Suprapubic skin (tissue), 3 donors: ENCODE measurements at regions not wholly inside any gene's neighbourhood (a gene's known extent, or its start where the extent isn't known, plus 50 kb on each side); places are given as distances from the start of the nearest gene placed in this dataset.

Source experiments
- EP300 ChIP-seq: sonication (generic); formaldehyde crosslinking; IDR thresholded peaks from one replicate; pipeline ENCODE4 v1.6.1; 2017; ENCODE audit warnings: antibody characterized with exemption
- POLR2A ChIP-seq, 2 donors: fragments of 450-650 bp; IDR thresholded peaks; one replicate each; pipeline ENCODE4 v1.6.1; 2017; ENCODE audit warnings: antibody characterized with exemption in 2 of 2, mild to moderate bottlenecking in 2 of 2, moderate library complexity in 2 of 2
- TF ChIP-seq, protein P1 (sequence below), 2 donors: fragments of 200-600 bp in 1 of 2; fragments of 450-650 bp in 1 of 2; sonication (generic) in 1 of 2; IDR thresholded peaks; one replicate each; pipeline ENCODE4 v1.5.1; 2016 to 2019; ENCODE audit warnings: antibody characterized with exemption in 2 of 2, mild to moderate bottlenecking in 1 of 2, moderate library complexity in 1 of 2

DNA sequence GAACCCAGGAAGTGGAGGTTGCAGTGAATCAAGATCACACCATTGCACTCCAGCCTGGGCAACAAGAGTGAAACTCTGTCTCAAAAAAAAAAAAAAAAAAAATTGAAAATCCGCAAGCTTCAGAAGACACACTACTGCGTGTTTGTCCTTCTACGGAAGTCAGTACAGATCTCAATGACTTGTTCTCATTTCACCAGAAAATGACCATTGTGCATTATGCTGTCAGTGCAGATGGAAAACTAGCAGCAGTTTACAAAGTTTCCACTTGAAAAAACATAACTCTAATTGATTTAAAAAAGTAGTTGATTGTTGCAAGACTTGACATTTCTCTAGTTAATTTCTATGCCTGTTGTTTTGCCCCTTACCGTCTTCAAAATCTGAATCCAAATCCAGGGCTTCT, 298.0 kb upstream of the DMRT1 start:
- TF ChIP-seq, protein P1, sequence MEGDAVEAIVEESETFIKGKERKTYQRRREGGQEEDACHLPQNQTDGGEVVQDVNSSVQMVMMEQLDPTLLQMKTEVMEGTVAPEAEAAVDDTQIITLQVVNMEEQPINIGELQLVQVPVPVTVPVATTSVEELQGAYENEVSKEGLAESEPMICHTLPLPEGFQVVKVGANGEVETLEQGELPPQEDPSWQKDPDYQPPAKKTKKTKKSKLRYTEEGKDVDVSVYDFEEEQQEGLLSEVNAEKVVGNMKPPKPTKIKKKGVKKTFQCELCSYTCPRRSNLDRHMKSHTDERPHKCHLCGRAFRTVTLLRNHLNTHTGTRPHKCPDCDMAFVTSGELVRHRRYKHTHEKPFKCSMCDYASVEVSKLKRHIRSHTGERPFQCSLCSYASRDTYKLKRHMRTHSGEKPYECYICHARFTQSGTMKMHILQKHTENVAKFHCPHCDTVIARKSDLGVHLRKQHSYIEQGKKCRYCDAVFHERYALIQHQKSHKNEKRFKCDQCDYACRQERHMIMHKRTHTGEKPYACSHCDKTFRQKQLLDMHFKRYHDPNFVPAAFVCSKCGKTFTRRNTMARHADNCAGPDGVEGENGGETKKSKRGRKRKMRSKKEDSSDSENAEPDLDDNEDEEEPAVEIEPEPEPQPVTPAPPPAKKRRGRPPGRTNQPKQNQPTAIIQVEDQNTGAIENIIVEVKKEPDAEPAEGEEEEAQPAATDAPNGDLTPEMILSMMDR (IDR thresholded peaks at IDR 0.05): no peak
- TF ChIP-seq POLR2A (IDR thresholded peaks at IDR 0.05): no peak
- TF ChIP-seq EP300: no peak
